Kidney epithelial cell (primary cell): ENCODE measurements at regions not wholly inside any gene's neighbourhood (a gene's known extent, or its start where the extent isn't known, plus 50 kb on each side); places are given as distances from the start of the nearest gene placed in this dataset.

ENCODE experiments used
- DNase-seq: peaks from one replicate; pipeline ENCODE4 v3.0.0-alpha.2; 2010; ENCODE audit warnings: low read depth
- H3K27me3 ChIP-seq: 2 replicates; pipeline ENCODE4 v1.6.0; 2011; ENCODE audit warnings: low read length; ENCODE audit not compliant: control insufficient read depth, insufficient read depth
- H3K36me3 ChIP-seq: 2 replicates; pipeline ENCODE4 v1.5.1; 2011; ENCODE audit warnings: low read length; ENCODE audit not compliant: control insufficient read depth, insufficient read depth
- H3K4me3 ChIP-seq: 2 replicates; pipeline ENCODE4 v1.5.1; 2011; ENCODE audit warnings: low read depth, mild to moderate bottlenecking, control low read depth, low read length
- CTCF ChIP-seq: IDR thresholded peaks from 2 replicates; pipeline ENCODE4 v1.5.1; 2011; ENCODE audit warnings: mild to moderate bottlenecking, moderate library complexity, low read length, control low read depth, inconsistent platforms; ENCODE audit not compliant: insufficient read depth, poor library complexity, severe bottlenecking

- no peak for DNase-seq
- TF ChIP-seq CTCF = no peak
- Histone ChIP-seq H3K27me3 (no peaks in the 10 kb centered on the region), H3K4me3 (no peak overlapping the region), H3K36me3 (no peaks in the 10 kb centered on the region)
These were observed 620.5 kb upstream of the KLF4 start for GRCh38 chr9:108109927-108110690.

- no peak for TF ChIP-seq CTCF
- DNase-seq = no peak
- H3K36me3 ChIP-seq = no peaks in the 10 kb centered on the region
- no peak overlapping the region for H3K4me3 ChIP-seq
- H3K27me3 ChIP-seq = no peaks in the 10 kb centered on the region
These were observed 619.4 kb upstream of the KLF4 start for GRCh38 chr9:108108852-108109448.

GRCh38 chr9:108108280-108108851 is 618.8 kb upstream of the KLF4 start:
- Histone ChIP-seq H3K36me3 (no peaks in the 10 kb centered on the region), H3K4me3 (no peak overlapping the region), H3K27me3 (no peaks in the 10 kb centered on the region)
- no peak for TF ChIP-seq CTCF
- no peak for DNase-seq

GRCh38 chr9:108105885-108106284 is 616.3 kb upstream of the KLF4 start:
- no peak overlapping the region for H3K4me3 ChIP-seq
- no peaks in the 10 kb centered on the region for H3K27me3 ChIP-seq
- no peak for TF ChIP-seq CTCF
- no peak for DNase-seq
- H3K36me3 ChIP-seq = no peaks in the 10 kb centered on the region

- H3K36me3 ChIP-seq = no peaks in the 10 kb centered on the region
- no peak for TF ChIP-seq CTCF
- no peak overlapping the region for H3K4me3 ChIP-seq
- no peaks in the 10 kb centered on the region for H3K27me3 ChIP-seq
- DNase-seq = no peak
These were observed 615.4 kb upstream of the KLF4 start for GRCh38 chr9:108104991-108105390.
